Suprapubic skin (tissue), 3 donors: ENCODE measurements at regions not wholly inside any gene's neighbourhood (a gene's known extent, or its start where the extent isn't known, plus 50 kb on each side); places are given as distances from the start of the nearest gene placed in this dataset.

Source experiments
- CTCF ChIP-seq, 2 donors: fragments of 200-600 bp in 1 of 2; fragments of 450-650 bp in 1 of 2; sonication (generic) in 1 of 2; IDR thresholded peaks; one replicate each; pipeline ENCODE4 v1.5.1; 2016 to 2019; ENCODE audit warnings: antibody characterized with exemption in 2 of 2, mild to moderate bottlenecking in 1 of 2, moderate library complexity in 1 of 2
- POLR2AphosphoS5 ChIP-seq, 3 donors: sonication (generic); formaldehyde crosslinking; IDR thresholded peaks; one replicate each; pipeline ENCODE4 v1.6.1; 2017; ENCODE audit warnings: antibody characterized with exemption in 3 of 3

GRCh38 chr1:96522927-96523326, 198.7 kb upstream of the PTBP2 start:
- TF ChIP-seq CTCF (IDR thresholded peaks at IDR 0.05): no peak
- no peak for TF ChIP-seq POLR2AphosphoS5 (IDR thresholded peaks at IDR 0.05)
